ENCODE measurements at regions not wholly inside any gene's neighbourhood (a gene's known extent, or its start where the extent isn't known, plus 50 kb on each side); places are given as distances from the start of the nearest gene placed in this dataset.

DNA sequence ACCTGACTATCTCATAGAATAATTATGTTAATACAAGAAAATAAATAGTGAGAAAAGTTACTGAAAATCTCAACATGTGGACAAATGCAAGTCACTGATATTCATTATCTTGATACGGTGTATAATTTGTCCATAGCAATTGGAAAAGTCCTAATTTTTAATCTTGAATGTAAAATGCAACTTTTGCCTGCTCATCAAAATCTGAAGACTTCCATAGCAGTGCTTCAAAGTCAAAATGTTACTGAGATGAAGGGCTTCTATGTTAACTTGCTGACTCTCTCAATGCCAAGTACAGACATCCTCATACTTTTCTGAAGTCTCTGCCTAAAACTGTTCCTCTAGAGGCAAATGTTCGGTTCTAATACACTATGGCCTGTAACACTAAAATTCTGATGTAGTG lies 1300.1 kb upstream of the EPHA6 start:
- TF ChIP-seq RAD21 (conservative IDR thresholded peaks at IDR 0.05) (no peak), CTCF (IDR thresholded peaks at IDR 0.05; ENCODE audit: poor library complexity, severe bottlenecking) (no peak), EZH2 (IDR thresholded peaks at IDR 0.05; ENCODE audit: borderline replicate concordance, insufficient read depth, low read length, poor library complexity, severe bottlenecking) (no peak), EP300 (conservative IDR thresholded peaks at IDR 0.05; ENCODE audit: poor library complexity, severe bottlenecking) (no peak), POLR2AphosphoS5 (IDR thresholded peaks at IDR 0.05) (no peak), TAF1 (IDR thresholded peaks at IDR 0.05; ENCODE audit: low read depth) (no peak)
- TF ChIP-seq, protein P1, sequence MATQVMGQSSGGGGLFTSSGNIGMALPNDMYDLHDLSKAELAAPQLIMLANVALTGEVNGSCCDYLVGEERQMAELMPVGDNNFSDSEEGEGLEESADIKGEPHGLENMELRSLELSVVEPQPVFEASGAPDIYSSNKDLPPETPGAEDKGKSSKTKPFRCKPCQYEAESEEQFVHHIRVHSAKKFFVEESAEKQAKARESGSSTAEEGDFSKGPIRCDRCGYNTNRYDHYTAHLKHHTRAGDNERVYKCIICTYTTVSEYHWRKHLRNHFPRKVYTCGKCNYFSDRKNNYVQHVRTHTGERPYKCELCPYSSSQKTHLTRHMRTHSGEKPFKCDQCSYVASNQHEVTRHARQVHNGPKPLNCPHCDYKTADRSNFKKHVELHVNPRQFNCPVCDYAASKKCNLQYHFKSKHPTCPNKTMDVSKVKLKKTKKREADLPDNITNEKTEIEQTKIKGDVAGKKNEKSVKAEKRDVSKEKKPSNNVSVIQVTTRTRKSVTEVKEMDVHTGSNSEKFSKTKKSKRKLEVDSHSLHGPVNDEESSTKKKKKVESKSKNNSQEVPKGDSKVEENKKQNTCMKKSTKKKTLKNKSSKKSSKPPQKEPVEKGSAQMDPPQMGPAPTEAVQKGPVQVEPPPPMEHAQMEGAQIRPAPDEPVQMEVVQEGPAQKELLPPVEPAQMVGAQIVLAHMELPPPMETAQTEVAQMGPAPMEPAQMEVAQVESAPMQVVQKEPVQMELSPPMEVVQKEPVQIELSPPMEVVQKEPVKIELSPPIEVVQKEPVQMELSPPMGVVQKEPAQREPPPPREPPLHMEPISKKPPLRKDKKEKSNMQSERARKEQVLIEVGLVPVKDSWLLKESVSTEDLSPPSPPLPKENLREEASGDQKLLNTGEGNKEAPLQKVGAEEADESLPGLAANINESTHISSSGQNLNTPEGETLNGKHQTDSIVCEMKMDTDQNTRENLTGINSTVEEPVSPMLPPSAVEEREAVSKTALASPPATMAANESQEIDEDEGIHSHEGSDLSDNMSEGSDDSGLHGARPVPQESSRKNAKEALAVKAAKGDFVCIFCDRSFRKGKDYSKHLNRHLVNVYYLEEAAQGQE (IDR thresholded peaks at IDR 0.05; ENCODE audit: borderline replicate concordance), result no peak
